22Rv1 (cell line): ENCODE measurements at regions not wholly inside any gene's neighbourhood (a gene's known extent, or its start where the extent isn't known, plus 50 kb on each side); places are given as distances from the start of the nearest gene placed in this dataset.

Source experiments
- H3K27ac ChIP-seq: fragments of 450-650 bp; 2 replicates; pipeline ENCODE4 v1.5.1; 2017
- ZFX ChIP-seq: fragments of 450-650 bp; IDR thresholded peaks from 2 replicates; pipeline ENCODE4 v1.6.1; 2017; ENCODE audit warnings: antibody characterized with exemption, borderline replicate concordance
- TF ChIP-seq, protein P1 (sequence below): fragments of 450-650 bp; IDR thresholded peaks from 2 replicates; pipeline ENCODE4 v1.5.1; 2017; ENCODE audit warnings: mild to moderate bottlenecking

DNA sequence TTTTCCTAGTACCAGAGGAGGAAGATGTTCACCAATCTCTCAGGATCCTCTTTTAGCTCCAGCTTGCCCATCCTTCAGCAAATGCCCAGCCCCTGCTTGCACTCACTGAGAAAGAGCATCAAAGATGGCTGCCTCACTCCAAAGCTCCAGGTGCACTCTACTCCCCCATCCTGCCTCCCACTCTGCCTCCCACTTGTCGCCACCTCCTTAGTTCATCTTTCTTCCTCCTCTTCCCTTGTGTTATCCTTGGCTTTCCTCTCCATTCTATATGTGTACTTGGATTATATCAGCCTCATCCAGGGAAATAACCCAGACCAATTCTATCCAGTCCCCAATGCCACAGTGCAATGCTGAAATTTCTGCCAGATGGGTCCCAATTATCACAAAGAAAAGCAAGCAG lies 87.1 kb upstream of the CPLX2 start:
- no peak overlapping the region for H3K27ac ChIP-seq
- no peak for TF ChIP-seq ZFX
- TF ChIP-seq, protein P1, sequence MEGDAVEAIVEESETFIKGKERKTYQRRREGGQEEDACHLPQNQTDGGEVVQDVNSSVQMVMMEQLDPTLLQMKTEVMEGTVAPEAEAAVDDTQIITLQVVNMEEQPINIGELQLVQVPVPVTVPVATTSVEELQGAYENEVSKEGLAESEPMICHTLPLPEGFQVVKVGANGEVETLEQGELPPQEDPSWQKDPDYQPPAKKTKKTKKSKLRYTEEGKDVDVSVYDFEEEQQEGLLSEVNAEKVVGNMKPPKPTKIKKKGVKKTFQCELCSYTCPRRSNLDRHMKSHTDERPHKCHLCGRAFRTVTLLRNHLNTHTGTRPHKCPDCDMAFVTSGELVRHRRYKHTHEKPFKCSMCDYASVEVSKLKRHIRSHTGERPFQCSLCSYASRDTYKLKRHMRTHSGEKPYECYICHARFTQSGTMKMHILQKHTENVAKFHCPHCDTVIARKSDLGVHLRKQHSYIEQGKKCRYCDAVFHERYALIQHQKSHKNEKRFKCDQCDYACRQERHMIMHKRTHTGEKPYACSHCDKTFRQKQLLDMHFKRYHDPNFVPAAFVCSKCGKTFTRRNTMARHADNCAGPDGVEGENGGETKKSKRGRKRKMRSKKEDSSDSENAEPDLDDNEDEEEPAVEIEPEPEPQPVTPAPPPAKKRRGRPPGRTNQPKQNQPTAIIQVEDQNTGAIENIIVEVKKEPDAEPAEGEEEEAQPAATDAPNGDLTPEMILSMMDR: no peak

DNA sequence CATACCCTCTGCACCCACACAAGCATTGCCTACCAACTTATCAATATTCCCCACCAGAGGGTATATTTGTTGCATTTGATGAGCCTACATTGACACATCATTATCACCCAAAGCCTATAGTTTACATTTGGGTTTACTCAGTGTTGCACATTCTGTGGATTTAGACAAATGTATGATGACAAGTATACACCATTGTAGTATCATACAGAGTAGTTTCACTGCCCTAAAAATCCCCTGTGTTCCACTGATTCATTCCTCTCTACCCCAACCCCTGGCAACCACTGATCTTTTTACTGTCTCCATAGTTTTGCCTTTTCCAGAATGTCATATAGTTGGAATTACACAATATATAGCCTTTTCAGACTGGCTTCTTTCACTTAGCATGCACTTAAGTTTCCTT lies 85.7 kb upstream of the CPLX2 start:
- TF ChIP-seq ZFX: no peak
- TF ChIP-seq, protein P1: no peak
- H3K27ac ChIP-seq: no peak overlapping the region

DNA sequence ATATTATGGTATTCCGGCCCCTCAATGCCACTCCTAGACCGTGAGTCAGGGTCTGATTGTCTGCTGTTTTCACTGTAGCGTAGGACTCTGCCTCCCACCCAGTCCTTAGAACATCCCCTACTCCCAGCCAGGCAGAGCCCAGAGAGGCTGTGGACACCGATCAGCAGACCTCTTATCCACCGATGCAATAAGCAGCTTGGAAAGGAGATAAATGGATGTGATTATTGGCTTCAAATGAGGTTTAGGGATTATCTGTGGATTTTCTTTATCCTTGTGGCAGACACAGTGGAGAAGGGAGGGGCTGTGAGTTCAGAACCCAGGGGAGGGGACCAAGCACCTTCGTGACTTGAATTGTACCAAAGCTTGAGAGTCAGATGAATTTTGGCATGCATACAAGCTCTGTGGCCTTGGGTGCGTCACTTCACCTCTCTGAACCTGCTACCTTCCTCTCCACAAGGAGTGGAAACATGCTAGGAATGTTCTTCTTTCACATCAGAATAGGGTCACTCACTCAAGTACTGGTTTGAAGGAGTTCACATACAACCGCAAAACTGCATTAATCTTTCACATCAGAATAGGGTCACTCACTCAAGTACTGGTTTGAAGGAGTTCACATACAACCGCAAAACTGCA lies 83.1 kb upstream of the CPLX2 start:
- no peak for TF ChIP-seq ZFX
- no peak overlapping the region for H3K27ac ChIP-seq

DNA sequence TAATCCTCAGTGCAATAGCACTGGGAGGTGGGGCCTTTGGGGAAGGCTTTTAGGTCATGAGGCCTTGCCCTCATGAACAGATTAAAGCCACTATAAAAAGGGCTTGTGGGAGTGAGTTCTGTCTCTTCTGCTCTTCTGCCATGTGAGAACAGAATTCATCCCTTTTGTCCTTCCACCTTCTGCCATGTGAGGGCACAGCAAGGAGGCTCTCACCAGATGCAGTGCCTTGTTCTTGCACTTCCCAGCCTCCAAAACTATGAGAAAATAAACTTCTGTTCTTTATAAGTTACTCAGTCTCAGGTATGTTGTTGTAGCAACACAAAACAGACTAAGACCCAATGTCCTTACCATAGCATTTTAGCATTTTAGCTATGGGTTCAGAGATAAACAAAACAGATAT lies 81.7 kb upstream of the CPLX2 start:
- H3K27ac ChIP-seq: no peak overlapping the region
- no peak for TF ChIP-seq ZFX
- TF ChIP-seq, protein P1: no peak

DNA sequence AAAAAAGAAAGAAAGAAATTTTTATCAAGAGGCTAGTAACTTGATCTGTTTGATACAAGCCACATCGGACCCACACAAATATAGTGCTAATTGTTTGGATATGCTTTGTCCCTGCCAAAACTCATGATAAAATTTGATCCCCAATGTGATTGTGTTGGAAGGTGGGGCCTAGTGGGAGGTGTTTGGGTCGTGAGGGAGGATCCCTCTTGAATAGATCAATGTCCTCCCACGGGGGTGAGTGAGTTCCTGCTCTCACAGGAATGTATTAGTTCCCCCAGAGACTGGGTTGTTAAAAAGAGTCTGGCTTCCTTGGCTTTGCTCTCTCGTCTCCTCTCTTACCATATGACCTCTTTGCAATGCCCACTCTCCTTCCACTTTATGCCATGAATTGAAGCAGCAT lies 80.6 kb upstream of the CPLX2 start:
- TF ChIP-seq, protein P1: no peak
- TF ChIP-seq ZFX: no peak
- no peak overlapping the region for H3K27ac ChIP-seq

DNA sequence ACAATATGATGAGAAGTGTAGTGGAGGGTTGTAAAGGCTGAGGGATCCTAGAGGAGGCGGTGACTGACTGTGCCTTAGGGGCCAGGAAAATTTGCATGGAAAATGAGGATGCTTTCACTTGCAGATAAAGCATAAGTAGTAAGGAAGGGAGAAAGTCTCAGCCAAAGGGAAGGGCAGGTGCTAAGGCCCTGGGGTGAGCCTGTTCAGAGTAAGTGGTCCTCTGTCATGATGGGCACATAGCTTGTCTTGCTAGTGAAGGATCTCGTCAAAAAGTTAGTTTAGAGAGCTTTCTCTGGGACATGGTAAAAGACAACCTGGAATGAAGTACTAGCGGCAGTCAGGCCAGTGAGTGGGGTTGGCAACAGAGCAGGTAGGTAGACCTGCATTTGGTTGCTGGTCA lies 75.4 kb upstream of the CPLX2 start:
- no peak for TF ChIP-seq ZFX
- TF ChIP-seq, protein P1: no peak
- no peak overlapping the region for H3K27ac ChIP-seq

DNA sequence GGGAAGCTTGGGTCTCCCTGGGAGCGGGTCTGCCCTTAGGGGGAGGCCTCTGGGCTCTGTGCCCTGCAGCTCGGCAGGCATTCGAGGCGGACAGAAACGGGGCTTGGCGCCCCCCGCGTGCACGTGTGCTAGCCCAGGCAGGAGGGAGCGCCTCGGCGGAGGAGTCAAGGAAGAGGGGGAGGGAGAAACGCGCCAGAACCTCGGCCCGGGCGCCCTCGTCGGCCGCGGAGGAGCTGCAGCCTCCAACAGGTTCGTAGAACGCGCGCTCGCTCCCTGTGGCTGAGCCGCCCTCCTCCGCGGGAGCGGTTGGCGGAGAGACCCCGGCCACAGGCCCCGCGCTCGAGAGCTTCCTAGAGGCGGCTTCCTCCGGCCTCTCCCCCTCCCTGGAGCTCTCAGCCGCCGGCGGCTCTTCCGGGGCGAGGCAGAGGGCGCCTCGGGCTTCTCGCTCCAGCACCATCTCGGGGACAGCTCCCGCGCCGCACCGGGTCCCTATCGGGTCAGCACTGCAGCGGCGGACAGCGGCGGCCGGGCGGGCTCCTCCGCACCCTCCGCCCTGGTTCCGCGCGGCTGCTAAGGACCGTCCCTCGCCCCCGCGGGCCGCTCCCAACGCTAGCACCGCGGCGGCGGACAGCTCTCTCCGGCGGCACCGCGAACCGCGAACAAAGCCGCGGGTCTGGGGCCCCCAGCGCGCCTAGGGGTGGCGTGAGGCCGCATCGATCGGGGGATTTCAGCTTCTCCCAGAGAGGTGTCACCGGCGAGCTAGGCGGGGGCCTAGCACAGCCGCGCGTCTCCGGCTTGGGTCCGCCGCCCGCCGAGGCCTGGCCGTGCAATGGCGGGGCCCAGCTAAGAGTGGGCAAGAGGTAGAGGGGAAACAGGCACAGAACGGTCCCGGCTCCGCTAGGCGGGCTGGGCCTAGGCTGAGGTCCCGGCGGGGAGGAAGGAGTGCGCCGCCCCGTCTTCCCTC lies 74.6 kb upstream of the CPLX2 start:
- H3K27ac ChIP-seq: peak overlapping the region; percentile 72
- TF ChIP-seq, protein P1: peak; percentile 14; the same call in 1 of the 2 replicates
- TF ChIP-seq ZFX: no peak
